Activated CD4-positive, alpha-beta T cell treated with anti-CD3 and anti-CD28 coated beads for 48 hours (primary cell): ENCODE measurements at regions not wholly inside any gene's neighbourhood (a gene's known extent, or its start where the extent isn't known, plus 50 kb on each side); places are given as distances from the start of the nearest gene placed in this dataset.

ENCODE experiments used
- DNase-seq: peaks from one replicate; pipeline ENCODE4 v3.0.0-alpha.2; 2020

DNA sequence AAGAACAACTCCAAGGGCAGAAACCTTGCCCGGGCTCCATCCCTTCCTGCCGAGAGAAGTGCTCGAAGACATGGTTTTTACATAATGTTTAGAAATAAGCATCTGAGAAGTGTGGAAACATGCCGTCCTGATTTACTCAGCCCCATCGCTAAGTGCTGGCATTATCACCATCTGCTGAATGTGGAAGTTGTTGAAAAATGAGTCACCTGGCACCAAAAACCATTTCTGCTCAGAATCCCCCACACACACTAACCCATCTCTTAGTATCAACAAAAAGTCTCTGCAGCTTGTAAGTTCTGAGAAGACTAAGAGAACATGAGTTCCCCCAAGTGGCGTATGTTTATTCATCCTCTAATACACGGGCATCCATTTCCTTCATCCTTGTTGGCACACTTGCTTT is 51.0 kb upstream of the ARL8B start:
- no peak for DNase-seq

DNA sequence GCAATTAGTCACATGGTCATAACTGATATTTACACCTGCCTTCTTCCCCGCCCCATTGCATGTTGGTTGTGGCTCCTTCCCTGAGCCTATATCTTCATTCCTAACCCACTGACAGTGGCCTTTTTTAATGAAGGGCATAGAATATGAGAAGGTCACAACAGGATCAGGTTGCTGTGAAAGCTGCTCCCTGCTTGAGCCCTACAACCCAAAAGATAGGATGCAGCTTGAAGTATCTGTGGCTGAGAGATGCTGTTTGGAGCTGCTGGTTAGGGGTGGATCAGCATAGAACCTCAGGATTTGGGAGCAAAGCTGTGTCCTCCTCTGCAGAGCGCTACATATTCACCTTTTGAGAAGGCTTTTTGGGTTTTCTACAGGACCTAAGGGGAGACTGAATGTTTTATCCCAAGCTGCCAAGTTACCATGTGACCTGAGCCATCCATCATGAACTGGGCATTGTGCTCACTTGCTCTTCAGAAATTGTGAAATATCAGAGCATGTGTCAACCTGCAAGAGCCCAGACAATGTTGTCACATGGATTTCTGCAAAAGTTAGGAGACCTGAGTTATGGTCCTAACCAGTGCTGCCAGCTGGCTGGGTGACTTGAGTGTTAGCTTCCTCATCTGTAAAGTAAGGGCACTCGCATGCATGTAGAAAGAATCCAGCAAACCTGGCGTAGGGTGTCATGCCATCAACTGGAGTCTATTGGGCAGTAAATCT is 49.8 kb upstream of the ARL8B start:
- DNase-seq: no peak
